ENCODE measurements at regions not wholly inside any gene's neighbourhood (a gene's known extent, or its start where the extent isn't known, plus 50 kb on each side); places are given as distances from the start of the nearest gene placed in this dataset.

DNA sequence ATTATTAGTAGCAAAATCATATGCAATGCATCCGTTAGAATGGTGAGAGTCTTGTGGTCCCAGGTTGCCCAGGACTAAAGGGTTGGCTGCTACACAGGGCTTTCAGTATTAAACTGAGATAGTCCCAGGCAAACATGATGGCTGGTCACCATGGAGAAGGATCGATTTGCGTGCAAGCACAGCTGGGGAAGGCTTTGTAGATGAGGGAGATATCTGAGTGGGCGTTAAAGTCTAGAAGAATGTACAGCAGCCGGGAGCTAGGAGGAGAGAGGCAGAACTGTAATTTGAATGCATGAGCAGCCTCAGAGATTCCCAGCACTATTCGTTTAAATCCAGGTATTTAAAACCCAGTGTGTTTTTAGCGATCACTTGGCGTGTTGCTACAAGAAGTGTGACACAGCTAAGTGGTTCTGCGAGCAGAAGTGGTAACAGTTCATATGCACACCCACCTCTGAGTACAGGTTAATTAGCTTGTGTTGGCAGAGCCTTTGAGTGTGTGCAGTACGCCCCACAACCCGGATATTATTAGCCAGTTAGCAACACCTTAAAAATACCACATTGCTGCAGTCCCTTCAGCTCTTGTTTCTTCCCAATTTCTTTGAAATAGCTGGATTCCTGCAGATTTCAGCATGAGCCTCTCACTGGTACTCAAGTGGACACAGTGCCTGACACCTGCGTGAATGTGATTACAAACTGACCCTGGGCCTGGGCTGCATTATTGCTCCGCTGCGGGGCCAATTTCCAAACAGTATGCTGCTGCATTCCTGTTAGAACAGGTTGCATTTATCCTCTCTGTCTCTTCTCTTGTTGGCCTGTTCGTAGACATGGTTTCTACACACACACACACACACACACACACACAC, 67.2 kb upstream of the SCAF4 start:
- TF ChIP-seq, protein P1, sequence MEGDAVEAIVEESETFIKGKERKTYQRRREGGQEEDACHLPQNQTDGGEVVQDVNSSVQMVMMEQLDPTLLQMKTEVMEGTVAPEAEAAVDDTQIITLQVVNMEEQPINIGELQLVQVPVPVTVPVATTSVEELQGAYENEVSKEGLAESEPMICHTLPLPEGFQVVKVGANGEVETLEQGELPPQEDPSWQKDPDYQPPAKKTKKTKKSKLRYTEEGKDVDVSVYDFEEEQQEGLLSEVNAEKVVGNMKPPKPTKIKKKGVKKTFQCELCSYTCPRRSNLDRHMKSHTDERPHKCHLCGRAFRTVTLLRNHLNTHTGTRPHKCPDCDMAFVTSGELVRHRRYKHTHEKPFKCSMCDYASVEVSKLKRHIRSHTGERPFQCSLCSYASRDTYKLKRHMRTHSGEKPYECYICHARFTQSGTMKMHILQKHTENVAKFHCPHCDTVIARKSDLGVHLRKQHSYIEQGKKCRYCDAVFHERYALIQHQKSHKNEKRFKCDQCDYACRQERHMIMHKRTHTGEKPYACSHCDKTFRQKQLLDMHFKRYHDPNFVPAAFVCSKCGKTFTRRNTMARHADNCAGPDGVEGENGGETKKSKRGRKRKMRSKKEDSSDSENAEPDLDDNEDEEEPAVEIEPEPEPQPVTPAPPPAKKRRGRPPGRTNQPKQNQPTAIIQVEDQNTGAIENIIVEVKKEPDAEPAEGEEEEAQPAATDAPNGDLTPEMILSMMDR (IDR thresholded peaks at IDR 0.05): no peak
- TF ChIP-seq POLR2A (IDR thresholded peaks at IDR 0.05): no peak
